Left hindlimb (tissue), 1 donor: ENCODE measurements at regions not wholly inside any gene's neighbourhood (a gene's known extent, or its start where the extent isn't known, plus 50 kb on each side); places are given as distances from the start of the nearest gene placed in this dataset.
"Not testable (repeated sequence)": the region's sequence is repeated elsewhere in the genome, so short reads cannot be mapped to it uniquely, and the experiment has no call there.

Experiments used
- DNase-seq: peaks from one replicate; pipeline ENCODE4 v3.0.0-alpha.2; 2018

- DNase-seq, result no peak
Measured at GRCh38 chr1:195012995-195013394, 1595.2 kb downstream of the KCNT2 start.

GRCh38 chr1:195005338-195005737 lies 1602.9 kb downstream of the KCNT2 start:
- DNase-seq, result no peak

DNA sequence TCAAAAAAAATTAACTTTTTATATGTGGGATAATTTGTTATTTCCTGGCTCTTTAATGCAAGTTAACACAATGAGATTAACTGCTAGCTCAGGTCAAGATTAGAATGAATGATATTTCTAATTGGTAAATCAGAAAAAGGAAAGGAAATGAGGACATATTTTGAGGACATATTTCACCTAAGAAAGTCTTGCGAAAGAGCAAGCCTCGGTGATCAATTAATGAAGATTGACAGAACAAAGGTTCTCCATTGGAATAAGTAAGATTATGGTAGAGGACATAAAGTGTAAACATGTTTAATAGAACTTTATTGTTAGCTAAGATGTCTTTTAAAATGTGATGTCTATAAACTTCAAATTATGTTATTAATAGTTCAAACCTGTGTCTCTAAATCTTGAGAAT lies 1617.8 kb downstream of the KCNT2 start:
- no peak for DNase-seq

GRCh38 chr1:194975913-194976312 lies 1632.3 kb downstream of the KCNT2 start:
- no peak for DNase-seq

GRCh38 chr1:194968916-194969315 lies 1639.3 kb downstream of the KCNT2 start:
- no peak for DNase-seq

DNA sequence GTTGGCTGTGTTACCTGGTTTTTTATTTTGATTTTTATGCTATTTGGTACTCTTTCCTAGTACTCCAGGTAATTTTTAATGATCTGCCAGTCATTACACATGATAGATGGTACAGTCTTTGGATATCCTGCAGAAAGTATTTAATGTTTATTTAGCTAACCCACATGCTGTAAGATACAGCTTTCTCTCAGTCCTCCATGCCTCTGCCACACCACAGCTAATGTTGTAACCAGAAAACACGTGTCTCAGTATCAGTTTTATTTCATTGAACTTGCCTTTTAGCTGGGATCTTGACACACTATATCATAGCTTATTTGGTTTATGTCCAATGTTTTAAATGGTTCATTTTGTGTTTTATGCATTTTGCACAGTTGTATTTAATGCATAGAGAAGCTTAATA lies 1648.4 kb downstream of the KCNT2 start:
- no peak for DNase-seq

- DNase-seq, result no peak
Measured at GRCh38 chr1:194952171-194952570, 1656.1 kb downstream of the KCNT2 start.

DNA sequence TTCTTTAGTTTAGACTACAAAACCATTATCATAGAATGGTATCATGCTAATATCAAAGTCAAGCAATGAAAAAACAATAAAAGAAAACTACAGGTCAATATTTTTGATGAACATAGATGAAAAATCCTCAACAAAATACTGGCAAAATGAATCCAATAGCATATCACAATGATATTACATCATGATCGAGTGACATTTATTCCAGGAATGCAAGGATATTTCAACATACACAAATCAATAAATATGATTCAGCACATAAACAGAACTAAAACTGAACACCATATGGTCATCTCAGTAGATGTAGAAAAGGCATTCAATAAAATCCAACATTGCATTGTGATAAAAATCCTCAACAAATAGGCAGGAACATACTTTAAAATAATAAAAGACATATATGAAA lies 1657.7 kb downstream of the KCNT2 start:
- no peak for DNase-seq

DNA sequence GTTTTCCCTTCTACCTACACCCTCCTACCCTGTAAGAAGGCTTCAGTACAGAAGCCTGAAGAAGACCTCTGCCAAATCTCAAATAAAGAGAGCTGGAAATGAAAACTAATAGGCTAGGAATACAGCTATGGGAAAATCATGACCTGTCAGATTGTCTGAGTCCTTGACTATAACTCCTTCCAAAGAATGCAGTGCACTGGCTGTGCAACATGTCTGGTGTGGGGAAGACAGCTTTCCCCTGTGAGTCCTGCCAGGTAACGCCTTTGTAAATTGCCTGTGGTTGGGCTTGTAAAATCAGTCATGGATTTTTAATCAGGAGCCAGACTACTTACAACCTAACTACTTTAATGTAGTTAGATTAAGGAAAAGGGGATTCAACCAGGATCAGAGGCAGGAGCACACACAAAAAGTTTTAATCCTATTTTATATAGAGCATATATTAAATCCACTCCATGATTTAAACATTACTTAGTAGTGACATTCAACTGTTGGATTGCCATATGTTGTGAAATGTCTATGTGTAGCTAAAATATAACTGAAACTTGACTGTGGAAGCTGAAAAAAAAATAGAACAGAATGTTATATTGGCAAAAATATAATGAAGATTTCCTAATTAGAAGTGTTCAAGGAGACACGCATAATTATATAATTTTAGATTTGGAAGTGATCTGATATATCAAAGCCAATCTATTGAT lies 1667.8 kb downstream of the KCNT2 start:
- no peak for DNase-seq

- no peak for DNase-seq
Measured at GRCh38 chr1:194935864-194936263, 1672.4 kb downstream of the KCNT2 start.

GRCh38 chr1:194931166-194931565 lies 1677.1 kb downstream of the KCNT2 start:
- no peak for DNase-seq

- DNase-seq, result no peak
Measured at GRCh38 chr1:194930132-194930531, 1678.1 kb downstream of the KCNT2 start.

DNA sequence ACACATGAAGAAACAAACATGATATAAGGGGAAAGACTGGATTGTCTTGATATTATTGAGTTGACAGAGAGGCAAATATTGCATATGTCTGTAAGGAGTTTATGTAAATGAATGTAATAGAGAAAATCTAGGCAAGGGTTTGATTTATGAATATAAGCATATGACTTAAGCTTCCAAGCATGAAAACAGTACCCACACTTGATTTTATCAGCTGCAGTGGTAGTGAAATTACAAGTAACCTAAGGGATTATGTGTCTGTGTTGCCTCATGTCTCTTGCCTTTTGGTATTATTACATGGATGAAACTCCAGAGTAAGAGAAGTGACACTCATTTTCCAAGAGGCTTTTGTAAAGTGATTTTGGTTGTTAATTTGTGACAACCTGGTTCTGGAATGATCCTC lies 1678.9 kb downstream of the KCNT2 start:
- DNase-seq, result no peak

DNA sequence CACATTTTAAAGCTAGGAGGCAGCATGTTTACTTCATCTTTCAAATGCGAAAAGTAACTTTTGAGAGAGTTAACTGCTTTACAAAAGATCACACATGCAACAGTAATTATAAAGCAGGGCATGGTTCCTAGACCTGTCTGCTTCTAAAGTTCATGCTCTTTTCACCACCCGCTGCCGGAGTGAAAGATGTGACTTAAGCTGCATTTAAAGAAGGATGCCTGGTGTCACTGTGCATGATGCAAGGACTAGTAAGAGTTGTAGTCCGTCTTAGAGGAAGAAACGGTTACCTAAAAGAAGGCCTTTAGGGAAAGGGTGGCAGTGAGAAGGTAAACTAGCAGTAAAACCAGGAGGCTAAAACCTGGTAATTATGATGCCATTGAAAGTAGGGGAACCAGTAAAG lies 1689.1 kb downstream of the KCNT2 start:
- no peak for DNase-seq

DNA sequence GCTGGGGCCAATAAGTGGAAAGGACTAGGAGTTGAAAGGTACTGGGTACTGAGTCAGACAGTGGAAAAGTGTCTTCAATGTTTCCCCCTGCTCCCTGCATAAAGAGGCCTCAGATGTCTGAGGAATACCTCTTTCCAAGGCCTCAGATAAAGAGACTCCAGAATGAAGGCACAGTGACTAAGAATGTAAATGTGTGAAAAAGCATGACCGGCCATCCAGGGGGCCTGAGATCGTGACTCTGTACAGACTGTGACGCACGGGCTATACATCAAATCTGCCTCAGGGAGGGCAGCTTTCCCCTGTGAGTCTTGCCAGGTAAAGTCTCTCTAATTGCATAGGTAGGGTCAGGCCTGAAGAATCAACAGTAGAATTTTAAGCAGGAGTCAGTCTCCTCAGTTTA lies 1690.5 kb downstream of the KCNT2 start:
- no peak for DNase-seq

GRCh38 chr1:194908643-194909042 lies 1699.6 kb downstream of the KCNT2 start:
- DNase-seq, result no peak

GRCh38 chr1:194903524-194903923 lies 1704.7 kb downstream of the KCNT2 start:
- DNase-seq, result no peak

- DNase-seq, result no peak
Measured at GRCh38 chr1:194889310-194889709, 1702.9 kb upstream of the B3GALT2 start.

DNA sequence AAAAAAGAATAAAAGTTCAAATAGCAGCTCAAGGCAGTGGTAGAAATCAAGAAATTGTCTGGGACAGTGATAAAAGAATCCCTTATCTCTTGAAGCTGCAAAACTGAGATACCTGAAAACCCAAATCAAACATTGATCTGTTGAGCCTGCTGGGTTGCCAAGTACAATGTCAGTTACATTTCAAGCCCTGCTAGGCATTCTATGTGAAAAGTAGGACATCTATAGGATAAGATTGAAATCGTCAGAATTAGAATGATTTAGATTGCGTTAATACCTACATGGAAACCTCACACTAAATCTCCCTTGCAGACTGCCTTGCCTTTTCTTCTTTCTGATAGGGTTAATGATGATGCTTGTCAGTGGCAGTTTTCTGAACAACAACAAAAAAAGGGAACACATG lies 1684.4 kb upstream of the B3GALT2 start:
- DNase-seq, result no peak

GRCh38 chr1:194866153-194866552 lies 1679.7 kb upstream of the B3GALT2 start:
- DNase-seq, result no peak

DNA sequence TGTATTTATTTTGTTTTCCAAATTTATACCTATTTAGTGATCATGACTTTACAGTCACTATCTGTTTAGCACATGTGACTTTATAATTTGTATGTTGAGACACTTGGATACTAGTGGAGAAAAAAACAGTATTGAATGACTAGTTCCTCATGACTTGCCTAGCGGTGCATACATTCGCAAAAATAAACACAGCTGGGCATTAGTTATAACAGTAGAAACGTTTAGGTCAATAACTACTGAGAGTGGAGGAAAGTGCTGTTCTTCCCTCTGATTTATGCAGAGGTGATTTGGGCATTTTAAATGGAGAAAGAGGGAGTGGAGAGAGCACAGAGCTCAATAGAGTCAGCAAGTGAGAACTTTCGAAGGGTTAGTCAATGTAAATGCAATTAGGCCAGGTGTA lies 1679.0 kb upstream of the B3GALT2 start:
- no peak for DNase-seq

DNA sequence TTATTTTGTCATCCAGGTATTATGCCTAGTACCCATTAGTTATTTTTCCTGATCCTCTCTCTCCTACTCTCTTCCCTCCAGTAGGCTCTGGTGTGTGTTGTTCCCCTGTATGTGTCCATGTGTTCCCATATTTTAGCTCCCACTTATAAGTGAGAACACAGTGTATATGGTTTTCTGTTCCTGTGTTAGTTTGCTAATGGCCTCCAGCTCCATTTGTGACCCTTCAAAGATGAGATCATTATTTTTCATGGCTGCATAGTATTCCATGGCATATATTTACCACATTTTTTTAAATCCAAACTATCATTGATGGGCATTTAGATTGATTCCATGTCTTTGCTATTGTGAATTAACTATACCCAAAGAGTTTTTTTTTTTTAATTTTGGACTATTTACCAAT lies 1675.7 kb upstream of the B3GALT2 start:
- DNase-seq, result no peak

GRCh38 chr1:194860248-194861201 lies 1674.1 kb upstream of the B3GALT2 start:
- DNase-seq, result no peak

GRCh38 chr1:194859481-194860154 lies 1673.2 kb upstream of the B3GALT2 start:
- DNase-seq, result not testable (repeated sequence)
